HL-60/S4 (cell line): ENCODE measurements at regions not wholly inside any gene's neighbourhood (a gene's known extent, or its start where the extent isn't known, plus 50 kb on each side); places are given as distances from the start of the nearest gene placed in this dataset.

Experiments used
- in situ Hi-C: fragments of 300-500 bp; cut with MboI; formaldehyde crosslinking; loops from 2 replicates; pipeline ENCODE4 v1.14.3; 2022; ENCODE audit warnings: low sequenced_read_pairs

DNA sequence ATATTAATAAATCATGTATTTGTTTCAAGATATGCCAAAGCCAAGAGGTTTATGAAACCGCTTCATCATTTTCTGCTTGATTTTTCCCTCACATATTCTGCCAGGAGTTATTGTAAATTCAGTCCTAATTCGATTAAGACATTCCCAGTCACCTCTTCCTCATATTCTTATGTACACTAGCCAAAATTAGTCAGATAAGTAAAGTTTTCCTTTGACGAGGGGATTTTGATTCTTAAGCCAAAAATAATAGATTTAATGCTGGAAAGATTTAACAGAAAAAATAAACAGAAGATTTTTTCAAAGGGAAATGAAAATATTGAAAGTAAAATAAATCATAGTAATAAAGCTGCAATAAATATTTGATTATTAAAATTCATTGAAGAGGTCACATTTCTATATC, 51.0 kb upstream of the VEGFC start:
- in situ Hi-C loops, result no loop called here

DNA sequence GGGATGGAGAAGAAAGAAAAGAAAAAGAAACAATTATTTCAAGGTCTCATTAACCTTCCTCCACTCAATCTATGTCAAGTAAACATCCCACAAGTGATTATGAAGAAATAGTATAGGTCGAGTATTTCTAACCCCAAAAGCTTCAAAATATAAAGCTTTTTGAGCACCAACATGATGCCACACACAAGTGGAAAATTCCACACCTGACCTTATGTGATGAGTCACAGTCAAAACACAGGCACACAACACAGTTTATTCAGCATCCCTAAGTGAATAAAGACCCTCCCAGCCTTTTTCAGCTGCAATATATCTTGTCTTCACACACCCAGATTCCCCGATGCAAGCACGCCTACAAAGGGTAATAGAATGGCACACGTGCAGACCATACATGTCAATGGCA, 51.7 kb upstream of the VEGFC start:
- in situ Hi-C loops, result no loop called here

DNA sequence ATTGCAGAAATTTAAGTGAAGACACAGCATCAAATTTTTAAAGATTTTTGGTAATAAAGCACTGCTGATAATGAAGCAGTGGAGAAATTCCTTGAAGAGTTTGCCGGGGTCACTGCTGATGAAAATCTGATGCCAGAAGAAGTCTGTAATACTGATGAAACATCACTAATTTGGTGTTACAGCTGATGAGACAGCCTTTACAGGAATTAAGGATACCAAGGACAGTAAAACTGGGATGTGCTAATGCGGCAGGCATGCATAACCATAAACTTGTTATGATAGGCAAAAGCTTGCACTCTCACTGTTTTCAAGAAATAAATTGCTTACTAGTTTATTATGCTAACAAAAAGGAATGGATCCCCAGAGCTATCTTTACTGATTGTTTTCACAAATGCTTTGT, 52.9 kb upstream of the VEGFC start:
- in situ Hi-C loops, result no loop called here

DNA sequence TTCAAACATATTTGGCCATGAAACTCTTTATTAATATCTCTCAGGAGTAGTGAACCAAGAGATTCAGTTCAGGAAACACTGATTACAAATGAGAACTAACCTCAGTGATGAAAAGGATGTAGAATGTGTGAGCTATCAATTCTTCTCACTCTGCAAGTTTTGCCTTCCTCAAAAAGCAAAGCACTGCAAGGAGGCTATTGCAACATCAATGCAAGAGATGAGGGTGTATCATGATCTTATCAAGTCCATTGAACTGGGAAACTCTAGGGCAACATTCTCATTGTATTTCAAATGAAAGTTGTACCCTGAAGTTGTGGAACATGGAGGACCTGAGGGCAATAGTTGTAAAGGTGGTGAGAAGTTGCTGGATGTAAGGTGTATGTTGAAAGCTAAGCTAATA, 56.4 kb upstream of the VEGFC start:
- in situ Hi-C loops, result no loop called here

DNA sequence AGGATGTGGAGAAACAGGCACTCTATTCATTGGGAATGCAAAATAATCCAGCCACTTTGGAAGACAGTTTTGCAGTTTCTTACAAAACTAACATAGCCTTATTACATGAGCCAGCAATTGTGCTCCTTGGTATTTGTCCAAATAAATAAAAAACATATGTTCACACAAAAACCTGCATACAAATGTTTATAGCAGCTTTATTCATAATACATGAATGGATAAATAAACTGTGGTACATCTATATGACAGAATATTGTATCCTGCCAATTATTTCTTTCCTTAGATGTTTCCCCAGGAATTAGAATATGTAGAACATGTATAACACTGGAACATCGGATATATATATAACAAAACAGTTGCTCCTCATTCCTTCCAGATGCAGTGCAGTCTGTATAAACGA, 57.7 kb upstream of the VEGFC start:
- in situ Hi-C loops, result no loop called here

DNA sequence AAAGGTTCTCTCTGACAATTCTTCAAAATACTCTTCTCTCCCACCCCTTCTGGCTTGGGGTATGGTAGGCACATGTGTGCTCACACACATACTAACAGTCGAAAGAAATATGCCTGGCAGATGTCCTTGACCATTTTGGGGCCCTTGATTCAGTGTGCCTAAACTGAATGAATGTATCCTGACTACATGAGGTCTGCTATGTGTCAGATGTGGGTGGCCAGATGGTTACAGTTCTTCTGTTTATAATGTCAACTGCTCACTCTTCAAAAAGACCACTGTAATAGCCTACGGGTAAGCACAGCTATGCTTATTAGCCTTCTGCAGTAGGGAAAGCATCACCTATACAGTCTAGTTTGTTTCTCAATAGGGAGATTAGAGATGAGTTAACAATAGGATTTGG, 63.7 kb upstream of the VEGFC start:
- in situ Hi-C loops, result no loop called here

DNA sequence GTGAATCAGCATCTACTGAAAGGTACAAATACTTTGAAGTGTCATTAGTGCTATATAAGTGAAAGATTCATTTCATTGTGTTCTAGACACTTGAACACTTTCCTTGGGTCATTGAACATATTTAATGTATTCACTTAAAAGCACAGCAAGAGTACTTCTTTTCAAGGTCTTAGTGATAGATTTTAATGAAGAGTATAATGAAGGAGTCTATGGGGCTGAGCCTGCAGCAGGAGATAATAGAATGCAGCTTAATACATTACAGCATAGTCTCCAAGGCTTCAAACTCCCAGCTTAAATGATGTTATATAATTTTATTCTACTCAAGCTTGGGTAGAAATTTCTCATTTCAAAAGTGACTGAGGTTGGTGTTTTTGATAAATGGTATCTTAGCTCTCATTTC, 66.1 kb upstream of the VEGFC start:
- in situ Hi-C loops, result no loop called here

DNA sequence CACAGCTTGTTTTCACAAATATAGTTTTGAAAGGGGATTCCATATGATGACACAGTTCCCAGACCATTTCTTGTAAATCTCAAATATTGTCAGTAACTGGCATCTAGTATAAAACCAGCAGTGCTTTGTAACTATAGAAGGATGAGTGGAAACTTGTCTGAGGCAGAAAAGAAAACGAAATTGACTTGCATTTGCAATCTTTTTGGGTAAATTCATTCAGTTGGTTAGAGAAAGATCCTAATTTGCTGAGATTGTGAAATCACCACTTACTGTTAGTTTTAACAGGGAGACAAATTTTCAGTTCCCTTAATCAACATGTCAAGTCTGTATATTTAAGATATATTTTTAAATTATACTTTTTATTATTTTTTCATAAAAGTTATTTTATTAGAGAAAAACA, 71.5 kb upstream of the VEGFC start:
- in situ Hi-C loops, result no loop called here

DNA sequence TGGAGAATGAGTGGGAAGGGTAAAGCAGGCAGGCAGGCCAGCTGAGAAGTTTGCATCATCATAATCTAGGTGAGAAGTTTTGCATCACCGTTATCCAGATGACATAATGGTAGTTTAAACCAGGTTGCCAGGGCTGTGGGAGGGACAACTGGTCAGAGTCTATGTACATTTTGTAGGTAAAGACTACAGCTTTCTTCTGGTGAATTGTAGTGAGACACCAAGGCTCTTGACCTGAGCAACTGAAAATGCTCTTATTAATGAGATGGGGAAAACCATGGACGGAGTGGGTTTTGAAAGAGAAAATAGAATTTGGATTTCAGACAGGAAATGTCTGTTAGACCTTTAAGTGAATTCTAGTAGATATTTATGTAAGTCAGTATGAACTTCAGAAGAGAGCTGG, 76.0 kb upstream of the VEGFC start:
- in situ Hi-C loops, result no loop called here

DNA sequence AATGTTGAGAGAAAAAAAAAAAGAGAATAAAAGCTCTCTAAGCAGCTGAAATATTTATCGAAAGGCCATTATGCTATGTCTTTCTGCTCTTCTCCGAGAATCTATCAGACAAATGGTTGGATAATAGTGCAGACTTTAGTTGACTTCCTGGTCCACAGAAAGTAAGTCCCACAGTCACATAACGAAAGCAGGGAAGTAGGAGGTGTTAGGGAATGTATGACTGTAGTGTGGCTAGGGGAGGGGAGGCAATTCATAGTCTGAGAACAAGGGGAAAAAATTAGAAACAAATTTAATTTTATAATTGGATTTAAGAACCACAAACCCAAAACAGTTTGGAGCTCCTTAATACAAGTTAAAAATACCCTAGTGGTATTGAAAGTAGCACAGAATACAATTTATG, 79.7 kb upstream of the VEGFC start:
- in situ Hi-C loops, result no loop called here

DNA sequence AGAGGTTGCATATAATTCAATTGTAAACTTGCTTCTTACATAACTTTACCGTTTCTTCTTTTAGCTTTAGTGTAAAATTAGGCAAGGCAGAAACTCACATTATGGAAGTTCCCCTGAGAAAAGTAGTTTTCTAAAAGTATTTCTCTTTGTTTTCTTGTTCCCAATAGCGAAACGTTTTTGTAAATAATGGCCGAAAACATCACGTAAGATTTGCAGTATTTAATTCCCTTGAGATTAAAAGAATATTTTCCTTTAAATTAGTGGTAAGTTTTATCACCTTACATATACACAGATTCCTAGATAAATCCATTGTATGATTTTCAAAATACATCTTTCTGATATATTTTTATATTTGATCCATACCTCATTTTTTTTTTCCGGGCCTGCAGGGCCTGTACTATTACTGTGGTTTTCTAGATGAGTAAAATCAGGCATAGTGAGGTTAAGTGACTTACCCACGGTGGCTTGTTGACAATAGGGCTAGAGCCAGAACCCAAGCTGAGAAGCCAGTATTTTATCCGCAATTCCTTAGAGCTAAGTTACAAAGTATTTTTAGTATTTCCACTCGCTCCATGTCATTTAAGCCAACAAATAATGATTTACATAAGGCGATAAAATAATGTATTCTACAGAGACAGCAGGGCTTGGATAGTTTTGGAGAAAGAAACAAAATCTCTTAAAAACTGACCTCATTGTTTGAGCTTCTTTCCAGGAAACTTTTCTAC, 82.2 kb upstream of the VEGFC start:
- in situ Hi-C loops, result no loop called here

DNA sequence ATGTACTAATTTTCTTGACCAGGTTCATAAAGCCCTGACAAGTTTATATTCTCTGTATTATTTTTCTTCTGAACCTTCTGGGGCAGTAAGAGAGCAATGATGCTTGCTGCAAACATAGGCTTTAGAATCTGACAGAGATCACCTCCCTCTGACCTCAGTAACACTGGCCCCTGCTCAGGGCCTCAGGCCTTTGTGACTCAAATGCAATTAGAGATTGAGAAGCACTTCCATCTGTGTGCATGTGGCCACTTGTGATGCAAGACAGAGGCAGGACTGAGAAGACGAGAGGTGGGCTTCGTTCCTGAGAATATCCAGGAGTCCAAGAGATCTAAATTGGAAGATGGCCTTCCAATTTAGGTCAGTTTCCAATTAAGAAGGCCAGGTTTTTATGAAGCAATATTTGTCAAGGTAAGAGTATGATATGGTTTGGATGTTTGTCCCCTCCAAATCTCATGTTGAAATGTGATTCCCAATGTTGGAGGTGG, 82.8 kb upstream of the VEGFC start:
- in situ Hi-C loops, result no loop called here

DNA sequence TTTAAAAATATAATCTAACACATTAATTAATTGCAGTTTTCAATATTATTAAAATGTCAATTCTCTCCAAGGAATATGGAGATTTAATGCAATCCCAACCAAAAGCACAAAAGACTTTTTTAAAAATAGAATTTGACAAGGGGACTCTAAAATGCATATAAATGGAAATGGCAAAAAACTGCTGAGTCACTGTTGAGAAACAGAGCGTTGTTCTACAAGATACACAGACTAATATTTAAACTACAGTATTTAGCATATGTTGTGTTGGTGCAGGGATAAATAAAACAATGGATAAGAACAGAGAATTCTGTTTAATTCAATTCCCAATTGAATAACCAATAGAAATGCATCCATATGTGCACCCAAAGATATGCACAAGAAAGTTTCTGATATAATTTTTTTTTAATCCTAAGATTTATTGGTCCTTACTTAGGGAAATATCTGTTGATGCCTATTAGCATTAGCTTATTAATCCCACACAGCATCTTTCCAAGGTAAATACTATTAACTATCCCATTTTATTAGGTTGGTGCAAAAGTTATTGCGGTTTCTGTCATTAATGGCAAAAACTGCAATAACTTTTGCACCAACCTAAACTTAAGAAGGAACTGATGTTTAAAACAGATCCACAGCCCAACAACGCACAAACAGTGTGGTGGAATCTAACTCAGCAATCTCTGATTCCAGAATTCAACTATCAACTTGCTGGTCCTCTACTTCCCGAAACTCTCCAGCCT, 86.8 kb upstream of the VEGFC start:
- in situ Hi-C loops, result no loop called here

DNA sequence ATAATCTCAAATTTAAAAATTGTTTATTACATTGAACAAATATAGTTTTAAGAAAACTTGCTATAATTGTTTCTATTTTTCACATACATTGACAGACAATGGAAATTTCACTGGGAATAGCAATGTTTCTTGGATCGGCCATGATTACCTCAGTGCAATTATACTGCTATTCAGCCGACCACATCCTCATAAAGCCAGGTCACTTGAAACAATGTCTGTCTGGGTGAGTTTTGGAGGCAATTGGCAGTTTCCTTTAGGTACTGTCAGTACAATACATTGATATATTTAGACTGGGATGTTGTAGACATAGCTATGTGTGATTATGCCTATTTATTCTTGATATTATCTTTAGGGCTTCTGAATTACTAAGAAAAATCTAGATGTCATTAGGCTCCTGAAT, 89.5 kb upstream of the VEGFC start:
- in situ Hi-C loops, result no loop called here

DNA sequence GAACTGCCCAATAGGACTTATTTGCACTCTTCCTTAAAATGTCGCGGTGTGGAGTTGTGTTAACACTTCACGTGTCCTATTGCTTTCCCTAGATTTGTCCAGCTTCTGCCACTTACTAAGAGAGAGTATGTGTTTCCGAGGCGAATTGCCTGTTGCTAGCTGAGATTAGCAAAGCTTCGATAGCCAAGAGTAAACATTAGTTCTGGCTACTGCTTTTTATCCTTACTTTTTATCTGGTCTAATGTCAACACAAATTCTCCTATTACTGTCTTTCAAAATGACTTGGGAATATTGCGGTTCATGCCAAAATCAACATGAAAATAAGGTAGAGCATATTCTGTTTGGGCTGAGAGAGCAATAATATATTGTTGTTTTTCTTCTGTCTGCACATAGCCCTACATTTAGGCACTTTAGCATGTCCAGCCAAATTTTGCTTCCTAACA, 90.4 kb upstream of the VEGFC start:
- in situ Hi-C loops, result no loop called here

DNA sequence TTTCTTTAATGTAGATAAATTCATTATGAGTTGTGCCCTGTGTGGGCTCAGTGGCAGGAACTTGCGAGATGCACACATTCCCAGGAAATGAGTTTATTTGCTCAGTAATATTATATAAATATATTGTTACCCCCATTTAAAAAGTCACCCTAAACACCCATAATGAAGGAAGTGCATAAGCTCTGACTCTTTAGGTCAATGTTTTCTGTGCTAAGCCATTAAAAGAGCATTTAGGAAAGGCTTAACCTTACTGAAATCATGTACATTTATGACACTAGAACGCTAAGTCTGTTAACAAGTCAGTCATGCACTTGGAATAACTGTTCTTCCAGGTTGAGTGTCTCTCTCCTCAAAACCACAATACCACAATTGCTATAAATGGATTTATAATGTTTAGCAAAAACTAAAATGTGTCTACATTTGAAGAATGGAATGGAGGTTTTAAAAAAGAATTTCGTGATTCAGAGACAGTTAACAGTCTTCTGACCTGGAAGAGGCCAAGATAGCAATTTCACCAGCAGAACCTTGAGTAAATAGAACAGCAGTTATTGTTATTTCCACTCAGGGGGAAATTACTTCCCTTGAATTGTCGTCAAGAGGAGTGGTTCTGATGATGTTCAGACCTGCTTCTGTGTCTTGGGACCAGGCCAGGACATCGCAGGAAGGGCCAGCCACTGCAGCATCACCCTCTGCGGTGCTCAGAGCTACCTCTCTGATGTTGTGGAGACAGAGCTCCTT, 91.1 kb upstream of the VEGFC start:
- in situ Hi-C loops, result no loop called here

DNA sequence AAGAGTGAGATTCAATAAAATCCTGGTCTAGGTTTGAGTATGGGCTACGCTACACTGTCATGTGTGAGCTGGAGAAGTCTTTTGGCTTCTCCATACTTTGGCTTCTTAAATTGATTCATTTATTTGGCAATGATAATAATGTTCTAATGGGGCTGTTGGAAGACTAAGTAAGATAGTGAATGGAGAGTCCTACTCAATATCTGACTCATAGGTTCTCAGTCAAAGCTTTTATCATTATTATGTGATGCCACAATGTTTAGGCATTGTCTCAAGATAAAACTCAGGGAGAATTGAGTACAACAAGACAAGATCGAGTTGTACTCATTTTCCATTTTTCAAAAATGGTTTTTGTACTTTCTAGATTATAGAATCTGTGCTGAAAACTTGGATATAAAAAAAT, 92.5 kb upstream of the VEGFC start:
- in situ Hi-C loops, result no loop called here

DNA sequence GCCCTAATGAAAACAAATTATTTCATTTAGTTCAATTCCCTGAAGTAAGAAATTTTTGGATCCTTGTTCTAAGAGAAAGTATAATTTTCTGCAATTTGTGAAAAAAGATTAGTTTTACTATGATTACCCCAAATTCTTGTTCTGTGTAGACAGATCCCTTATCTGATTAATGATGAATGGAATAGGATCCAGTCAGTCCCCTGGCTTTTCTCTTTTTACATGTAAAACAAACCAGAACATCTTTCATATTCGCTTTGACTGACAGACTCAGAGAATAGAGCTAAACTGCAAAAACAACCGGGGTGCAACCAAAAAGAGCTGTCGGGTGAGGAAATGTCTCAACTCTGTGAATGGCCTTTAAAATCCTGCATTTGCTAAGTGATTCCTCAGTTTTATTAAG, 93.4 kb upstream of the VEGFC start:
- in situ Hi-C loops, result no loop called here

DNA sequence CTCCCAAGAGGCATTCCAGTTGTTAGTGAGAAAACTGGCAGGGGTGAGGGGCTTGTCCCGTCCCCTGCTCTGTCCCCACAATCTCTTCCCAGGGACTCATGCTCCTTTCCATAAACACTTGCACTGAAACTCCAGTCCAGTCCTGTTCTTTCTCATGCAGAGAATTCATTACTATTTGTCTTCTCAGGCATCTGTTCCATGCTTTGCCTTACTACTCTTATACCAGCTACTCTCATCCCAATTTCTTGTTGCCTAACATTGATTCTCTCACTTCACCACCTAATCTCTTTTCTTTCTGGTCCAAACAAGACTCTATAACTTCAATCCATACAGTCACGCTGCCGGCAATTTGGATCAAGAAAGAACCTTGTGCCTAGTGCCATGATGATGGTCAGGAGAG, 97.1 kb upstream of the VEGFC start:
- in situ Hi-C loops, result no loop called here

DNA sequence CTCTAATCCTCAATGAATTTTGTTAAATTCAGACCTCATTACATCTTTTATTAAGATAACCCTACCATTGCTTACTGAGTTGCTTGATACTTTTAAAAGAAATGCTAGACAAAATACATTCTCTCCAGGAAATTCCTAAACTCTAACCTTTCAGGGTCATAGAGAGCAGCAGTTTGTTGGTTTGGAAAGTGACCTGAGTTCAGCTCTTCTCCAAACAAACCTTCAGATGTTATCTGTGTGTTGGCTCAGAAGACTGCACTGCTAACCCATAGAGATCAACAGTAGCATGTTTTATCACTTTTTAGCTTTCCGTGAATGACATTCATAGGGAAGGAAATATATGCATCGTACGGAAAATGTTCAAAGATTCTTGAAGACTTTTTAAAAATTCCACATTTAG, 101.8 kb upstream of the VEGFC start:
- in situ Hi-C loops, result no loop called here

DNA sequence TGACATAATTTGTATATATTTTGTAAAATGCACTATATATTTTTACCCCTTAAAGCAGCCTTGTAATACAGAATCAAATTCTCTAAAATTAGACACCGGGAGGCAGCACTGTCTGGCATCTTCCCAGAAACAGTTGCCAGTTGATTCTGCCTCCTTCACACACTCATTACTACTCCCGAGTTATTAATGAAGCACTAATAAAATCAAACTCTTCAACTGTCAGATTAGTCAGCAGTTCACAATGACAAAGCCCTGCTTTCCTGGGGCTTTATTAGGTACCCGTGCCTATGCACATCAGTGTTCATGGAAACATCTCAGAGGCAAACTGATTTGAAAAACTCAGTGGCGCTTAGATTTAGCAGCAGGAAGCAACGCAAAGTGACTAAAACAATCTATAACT, 103.5 kb upstream of the VEGFC start:
- in situ Hi-C loops, result no loop called here

DNA sequence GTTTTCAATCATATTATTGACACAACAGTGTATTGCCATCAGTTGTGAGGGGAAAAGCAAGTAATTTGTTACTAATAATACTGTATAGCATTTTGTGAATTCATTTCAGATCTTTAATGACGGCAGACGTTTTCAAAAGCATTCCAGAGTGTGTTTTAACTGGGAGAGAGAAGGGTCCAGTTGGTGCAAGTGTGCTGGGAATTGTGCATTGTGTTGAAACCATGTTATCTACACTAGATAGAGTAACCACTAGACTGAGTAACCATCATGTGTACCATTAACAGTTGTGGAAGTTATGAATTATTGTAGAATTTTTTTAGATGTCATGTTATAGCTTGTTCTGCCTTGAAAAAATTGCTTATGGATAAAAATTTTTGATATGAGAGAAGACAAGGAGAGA, 104.5 kb upstream of the VEGFC start:
- in situ Hi-C loops, result no loop called here
